NCI-H226 (cell line): ENCODE measurements at regions not wholly inside any gene's neighbourhood (a gene's known extent, or its start where the extent isn't known, plus 50 kb on each side); places are given as distances from the start of the nearest gene placed in this dataset.

ENCODE experiments used
- DNase-seq: peaks from one replicate; pipeline ENCODE4 v3.0.0-alpha.2; 2015

- DNase-seq, result no peak
Observed at GRCh38 chr20:23249541-23249940, 101.0 kb upstream of the NXT1 start.

DNA sequence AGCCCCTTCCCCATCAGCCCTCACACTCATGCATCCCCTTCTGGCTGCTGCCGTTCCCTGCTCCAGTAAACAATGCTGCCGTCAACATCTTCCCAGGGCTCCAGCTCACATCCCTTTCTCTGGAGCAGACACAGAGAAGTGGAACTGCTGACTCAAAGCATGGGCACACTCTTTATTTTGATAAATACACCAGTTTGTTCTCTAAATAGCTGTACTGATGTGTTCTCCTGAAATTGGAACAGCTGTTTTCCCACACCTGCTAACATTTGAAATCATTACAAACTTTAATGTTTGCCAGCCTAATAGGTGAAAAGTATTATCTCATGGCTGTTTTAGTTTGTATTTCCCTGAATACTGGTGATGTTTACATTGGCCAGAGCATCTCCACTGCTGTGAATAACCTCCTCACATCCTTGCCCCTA, 102.1 kb upstream of the NXT1 start:
- DNase-seq, result no peak

- DNase-seq, result no peak
Observed at GRCh38 chr20:23246717-23247664, 103.6 kb upstream of the NXT1 start.

DNA sequence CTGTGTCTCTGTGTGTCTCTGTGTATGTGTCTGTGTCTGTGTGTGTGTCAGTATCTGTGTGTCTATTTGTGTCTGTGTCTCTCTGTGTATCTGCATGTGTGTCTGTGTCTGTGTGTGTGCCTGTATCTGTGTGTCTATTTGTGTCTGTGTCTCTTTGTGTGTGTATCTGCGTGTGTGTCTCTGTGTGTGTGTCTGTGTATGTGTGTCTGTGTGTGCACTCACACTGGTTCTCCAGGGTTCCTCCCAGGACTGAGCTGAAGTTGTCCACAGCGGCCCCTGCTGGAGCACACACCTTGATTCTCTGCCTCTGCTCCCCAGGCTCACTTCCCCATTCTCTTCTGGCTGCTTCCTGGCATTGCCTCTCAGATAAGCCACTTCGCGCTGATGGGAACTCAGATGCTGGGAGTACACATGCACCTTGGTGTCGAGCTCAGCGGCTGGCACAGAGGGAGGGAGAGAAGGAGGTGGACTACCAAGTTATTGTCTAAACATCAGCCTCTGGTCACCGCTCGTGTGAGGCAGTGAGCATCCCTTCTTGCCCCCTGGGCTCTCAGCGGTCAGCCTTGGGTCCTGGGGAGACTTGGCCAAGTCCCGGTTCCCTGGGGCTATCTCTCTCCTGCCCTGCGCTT, 104.9 kb upstream of the NXT1 start:
- no peak for DNase-seq

DNA sequence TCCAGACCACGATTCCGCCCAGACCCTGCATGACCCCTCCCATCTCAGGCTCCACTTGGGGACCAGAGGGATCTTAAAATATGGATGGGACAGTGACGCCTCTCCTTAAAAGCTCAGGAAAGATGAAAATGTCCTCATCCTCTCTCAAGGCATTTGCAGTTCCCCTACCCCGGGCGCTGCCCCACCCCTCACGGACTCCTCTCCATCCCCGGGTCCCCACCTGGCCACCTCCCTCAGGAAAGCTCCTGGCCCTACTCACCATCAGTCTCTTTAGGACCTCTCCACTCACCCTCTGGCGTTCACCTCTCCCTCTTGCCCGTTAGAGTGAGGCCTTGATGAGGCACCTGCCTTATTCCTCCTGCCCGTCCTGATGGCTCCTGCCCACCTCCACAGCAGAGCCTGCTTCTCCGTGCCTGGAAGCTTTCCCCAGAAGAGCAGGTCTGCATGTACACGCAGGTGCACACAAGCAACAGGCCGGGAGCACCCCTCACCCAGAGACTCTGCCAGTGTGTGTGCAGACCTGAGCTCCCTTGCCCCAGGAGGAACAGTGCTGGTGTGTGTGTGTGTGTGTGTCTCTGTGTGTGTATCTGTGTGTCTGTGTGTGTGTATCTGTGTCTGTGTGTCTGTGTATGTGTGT, 105.6 kb upstream of the NXT1 start:
- DNase-seq, result no peak

DNA sequence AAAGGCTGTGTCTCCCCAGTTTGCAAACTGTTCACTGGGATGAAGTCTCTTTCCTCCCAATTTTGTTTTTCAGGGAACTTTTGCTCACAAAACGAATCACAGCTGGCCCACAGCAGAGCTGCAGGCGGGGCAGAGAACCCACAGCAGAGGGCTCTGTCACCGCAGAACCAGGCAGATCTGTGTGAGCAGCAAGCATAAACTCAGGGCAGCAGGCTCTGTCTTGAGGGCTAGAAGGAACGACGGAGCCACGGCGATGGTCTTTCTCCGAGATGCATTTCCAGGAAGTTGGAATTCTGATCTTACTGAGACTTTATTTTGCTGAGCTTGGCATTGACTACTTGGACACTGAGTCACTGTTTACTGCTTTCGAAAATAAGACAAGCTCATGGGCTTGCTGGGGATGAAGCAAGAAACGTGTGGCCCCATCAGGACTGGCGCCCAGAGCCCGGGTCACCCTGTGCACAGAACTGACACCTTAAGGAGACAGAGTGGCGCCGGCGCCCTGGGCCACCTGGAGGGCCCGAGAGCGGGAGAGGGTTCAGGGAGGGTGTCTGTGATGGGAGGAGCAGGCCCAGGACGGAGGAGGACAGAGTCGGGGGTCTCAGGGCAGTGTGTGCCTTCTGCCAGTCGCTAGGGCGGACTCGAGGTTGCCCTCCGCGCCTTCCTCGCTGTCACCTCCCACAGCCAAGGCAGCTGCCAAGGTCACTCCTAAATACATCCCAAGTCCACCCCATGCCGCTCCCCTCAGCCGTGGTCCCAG, 106.3 kb upstream of the NXT1 start:
- DNase-seq, result no peak

- DNase-seq, result no peak
Observed at GRCh38 chr20:23243791-23244155, 106.8 kb upstream of the NXT1 start.

- DNase-seq, result no peak
Observed at GRCh38 chr20:23242556-23243180, 107.9 kb upstream of the NXT1 start.

GRCh38 chr20:23242104-23242503, 108.5 kb upstream of the NXT1 start:
- no peak for DNase-seq

DNA sequence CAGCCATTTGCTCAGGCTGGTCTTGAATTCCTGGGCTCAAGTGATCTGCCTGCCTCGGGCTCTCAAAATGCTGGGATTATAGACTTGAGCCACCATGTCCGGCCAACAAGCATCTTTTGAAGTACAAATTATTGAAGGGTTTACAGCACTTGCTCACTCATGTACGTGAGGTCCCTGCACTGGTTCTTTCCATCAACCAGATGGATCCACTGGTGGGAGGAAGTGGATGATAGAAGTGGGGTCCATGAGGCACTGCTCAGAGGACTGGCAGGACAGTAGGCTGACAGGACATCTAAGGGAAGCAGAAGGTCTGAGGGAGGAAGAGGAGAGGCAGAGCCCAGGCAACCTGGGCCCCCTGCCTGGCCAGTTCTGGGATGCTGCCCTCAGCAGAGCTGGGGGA, 109.2 kb upstream of the NXT1 start:
- no peak for DNase-seq

DNA sequence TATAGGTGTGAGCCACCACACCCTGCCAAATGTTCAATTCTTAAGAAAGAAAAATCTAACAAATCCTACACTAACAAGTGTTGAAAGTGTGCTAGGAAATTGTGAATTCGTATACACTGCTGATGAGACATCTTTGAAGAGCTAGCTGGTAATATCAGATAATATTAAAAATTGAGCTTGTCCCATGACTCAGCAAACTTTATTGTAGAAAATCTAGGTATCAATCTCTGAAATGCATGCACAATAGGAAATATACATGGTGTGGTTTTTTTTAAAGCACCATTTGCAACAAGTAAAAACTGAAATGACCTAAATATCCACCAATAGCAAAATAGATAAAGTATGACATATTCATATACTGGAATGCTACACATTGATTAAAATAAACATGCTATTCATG, 110.1 kb upstream of the NXT1 start:
- no peak for DNase-seq

DNA sequence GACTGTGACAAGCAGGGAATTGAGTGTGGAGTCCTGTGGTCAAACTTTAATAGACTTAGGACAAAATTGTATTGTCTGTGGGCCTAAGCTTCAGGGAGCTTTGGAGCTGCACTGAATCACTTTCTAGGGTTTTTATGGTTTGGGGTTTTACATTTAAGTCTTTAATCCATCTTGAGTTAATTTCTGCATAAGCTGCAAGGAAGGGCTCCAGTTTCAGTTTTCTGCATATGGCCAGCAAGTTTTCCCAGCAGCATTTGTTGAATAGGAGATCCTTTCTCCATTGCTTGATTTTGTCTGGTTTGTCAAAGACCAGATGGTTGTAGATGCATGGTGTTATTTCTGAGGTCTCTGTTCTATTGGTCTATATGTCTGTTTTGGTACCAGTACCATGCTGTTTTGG, 113.4 kb upstream of the NXT1 start:
- no peak for DNase-seq

DNA sequence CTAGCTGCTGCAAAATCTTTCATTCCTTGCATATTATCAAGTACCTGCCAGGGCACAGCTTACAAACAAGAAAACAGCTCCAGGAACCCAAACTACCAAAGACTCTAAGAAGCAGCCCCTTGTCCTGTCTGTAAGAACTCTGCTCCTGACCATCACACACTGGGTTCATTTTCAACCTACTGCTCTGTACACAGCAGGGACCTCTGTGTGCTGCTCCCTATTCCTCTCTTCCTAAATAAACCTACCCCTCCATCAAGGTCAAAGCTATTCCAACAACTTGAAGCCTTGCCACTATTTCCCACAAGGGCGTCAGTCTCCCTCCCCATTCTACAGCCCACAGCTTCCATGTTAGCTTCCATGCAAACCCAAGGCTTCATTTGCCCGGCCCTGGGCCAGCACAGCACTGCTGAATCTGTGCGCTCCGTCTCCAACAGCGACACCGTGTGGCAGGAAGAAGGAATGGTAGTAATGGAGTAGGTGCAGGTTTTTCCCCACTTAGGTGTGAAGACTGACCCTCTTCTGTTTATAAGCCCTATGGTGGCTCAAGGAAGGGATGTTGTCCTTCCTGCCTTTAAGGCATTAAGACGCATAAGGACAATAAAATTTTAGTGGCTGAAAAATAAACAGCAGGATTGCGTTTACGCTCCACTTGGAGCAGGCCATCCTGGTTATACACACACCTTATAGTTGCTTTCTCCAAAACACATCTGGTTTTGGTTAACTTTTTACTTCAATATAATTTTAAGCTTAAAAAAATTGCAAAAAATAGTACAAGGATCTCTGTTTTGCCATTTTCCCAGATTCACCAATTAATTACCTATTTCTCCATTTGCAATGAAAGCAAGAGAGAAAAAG, 115.2 kb upstream of the NXT1 start:
- no peak for DNase-seq

- no peak for DNase-seq
Observed at GRCh38 chr20:23234311-23235078, 116.1 kb upstream of the NXT1 start.

DNA sequence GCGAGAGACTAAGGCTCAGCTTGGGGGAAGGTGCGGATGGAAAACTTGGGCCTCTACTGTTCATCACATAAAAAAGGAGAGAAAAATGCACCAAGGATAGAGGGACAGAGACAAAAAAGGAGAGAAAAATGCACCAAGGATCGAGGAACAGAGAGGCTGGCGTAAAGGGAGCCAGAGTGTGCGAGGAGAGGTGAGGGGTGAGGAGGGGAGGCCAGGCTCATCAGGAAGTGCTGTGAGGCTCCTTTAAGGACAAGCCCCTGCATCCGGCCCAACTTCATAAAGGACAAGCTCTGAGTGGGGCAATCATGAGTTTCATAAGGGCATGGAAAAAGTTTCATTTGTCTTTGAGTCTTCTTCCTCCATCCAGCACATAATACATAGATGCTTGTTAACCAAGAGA, 117.2 kb upstream of the NXT1 start:
- DNase-seq, result no peak

DNA sequence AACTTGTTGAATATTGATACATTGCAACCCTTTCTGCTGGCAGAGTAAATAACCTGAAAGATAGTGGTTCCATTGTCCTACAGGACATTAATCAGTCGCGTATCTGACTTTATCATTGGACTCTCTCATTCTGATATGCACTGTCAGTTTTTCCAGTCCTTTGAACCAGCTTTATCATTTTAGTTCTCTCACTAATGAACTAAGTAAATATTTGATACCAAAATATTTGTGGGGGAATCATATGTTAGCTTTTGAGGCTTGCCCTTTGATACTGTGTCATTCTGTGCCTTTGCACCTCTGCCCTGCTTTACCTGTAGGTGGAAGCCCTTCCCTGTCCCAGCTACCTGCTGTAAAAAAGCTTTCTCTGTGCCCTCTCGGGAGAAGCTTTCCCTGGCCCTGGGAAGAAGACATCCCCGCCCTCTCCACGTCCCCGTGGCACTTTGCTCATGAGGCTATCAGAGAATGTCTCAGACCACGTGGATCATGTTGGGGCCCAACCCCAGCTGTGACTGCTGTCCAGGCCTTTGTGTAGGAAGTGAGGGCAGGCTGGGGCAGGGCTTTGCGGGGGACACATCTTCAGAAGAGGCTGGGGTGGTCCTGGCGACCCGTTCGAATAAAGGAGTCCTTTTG, 117.8 kb upstream of the NXT1 start:
- DNase-seq, result no peak

- no peak for DNase-seq
Observed at GRCh38 chr20:23232219-23232581, 118.4 kb upstream of the NXT1 start.

DNA sequence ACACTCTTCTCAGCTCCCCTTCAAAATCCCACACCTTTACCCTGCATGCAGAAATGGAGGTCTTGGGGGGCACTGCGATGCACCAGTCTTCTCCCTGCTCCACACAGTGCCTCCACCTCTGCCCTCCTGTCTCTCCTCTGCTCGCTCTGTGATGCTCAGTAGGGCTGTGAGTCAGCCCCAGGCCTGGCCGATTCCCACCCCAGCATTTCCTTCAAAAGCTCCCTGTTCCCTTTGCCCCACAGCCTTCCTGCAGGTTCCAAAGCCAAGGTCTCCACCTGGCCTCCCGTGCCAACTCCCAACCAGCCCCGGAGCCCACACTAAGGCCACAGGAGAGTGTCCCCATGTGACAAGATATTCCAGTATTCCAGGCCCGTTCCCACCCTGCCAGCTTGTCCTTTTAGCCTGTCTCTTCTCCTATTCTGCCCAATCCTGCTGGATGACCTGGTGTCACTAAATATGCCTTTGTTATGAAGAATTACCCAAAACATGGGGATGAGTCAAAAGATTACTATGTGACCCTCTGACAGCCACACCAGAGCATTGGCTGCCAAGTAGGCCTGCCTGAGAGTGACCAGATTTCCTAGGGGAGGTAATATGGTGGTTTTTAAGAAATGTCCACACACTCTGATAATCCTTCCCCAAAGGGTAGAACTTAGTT, 118.9 kb upstream of the NXT1 start:
- no peak for DNase-seq

DNA sequence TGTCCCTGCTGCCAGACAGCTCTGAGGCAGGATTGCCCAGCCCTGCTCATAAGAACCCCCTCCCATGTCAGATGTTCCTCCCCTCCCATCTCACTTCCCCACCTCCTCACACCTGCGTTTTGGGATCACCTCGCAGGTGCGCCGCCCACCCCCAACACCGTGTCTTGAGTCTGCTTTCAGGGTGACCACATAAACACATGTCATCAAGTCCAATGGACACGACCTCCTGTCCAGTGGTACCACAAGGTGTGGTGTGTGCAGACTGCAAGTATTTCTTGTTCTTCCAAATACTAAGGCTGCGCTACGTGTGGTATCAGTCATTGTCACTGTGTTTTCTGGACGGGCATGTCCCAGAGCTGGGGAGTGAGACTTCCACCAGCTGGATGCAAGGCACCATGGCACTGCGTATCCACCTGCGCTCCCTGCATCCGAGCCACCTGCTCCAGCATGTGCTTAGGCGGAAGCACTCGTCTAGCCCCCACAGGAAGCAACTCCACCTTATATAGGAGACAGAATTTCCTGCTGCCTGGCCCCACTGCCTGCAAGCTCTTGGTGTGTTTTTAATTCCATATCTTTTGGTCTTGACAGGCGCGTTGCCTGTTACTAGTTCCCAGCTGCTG, 119.7 kb upstream of the NXT1 start:
- no peak for DNase-seq

DNA sequence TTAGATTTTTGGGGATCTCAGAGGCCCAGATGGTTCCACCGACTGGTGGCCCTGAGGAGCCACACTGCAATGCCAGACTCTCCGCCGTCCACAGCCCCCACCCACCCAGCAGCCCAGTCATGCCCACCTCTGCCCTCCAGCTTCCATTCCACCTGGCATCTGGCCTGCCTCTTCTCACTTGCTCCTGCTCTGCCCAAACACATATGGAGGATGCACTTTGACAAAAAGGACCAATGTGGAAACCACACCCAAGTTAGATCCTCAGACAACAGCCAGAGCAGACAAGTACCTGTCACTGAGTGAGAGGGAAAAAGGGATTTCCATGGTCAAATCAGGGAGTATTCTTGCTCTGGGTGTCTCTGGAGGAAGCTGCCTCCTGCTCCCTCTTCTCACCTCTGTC, 120.6 kb upstream of the NXT1 start:
- no peak for DNase-seq
